HFFc6 (cell line): ENCODE measurements at regions not wholly inside any gene's neighbourhood (a gene's known extent, or its start where the extent isn't known, plus 50 kb on each side); places are given as distances from the start of the nearest gene placed in this dataset.

Experiments
- DNase-seq: peaks from one replicate; pipeline ENCODE4 v3.0.0-alpha.2; 2018
- H3K27ac Mint-ChIP-seq: 2 replicates; pipeline ENCODE4 v1.8.0; 2020; ENCODE audit warnings: mild to moderate bottlenecking, mixed read lengths
- H3K27me3 Mint-ChIP-seq: 2 replicates; pipeline ENCODE4 v1.8.0; 2021; ENCODE audit warnings: mild to moderate bottlenecking, moderate library complexity, mixed read lengths; ENCODE audit not compliant: insufficient read depth
- H3K36me3 Mint-ChIP-seq: 2 replicates; pipeline ENCODE4 v1.8.0; 2021; ENCODE audit warnings: low read depth, mixed read lengths
- H3K4me1 Mint-ChIP-seq: 2 replicates; pipeline ENCODE4 v1.8.0; 2020; ENCODE audit warnings: low read depth, mixed read lengths
- H3K4me3 Mint-ChIP-seq: 2 replicates; pipeline ENCODE4 v1.8.0; 2020; ENCODE audit warnings: mild to moderate bottlenecking, moderate library complexity, mixed read lengths
- H3K9me3 Mint-ChIP-seq: 2 replicates; pipeline ENCODE4 v1.8.0; 2020; ENCODE audit warnings: mild to moderate bottlenecking, mixed read lengths
- TF ChIP-seq, protein P1 (sequence below): fragments of 200-600 bp; sonication (generic); IDR thresholded peaks from 2 replicates; pipeline ENCODE4 v1.5.0; 2021; ENCODE audit warnings: antibody characterized with exemption, mild to moderate bottlenecking

DNA sequence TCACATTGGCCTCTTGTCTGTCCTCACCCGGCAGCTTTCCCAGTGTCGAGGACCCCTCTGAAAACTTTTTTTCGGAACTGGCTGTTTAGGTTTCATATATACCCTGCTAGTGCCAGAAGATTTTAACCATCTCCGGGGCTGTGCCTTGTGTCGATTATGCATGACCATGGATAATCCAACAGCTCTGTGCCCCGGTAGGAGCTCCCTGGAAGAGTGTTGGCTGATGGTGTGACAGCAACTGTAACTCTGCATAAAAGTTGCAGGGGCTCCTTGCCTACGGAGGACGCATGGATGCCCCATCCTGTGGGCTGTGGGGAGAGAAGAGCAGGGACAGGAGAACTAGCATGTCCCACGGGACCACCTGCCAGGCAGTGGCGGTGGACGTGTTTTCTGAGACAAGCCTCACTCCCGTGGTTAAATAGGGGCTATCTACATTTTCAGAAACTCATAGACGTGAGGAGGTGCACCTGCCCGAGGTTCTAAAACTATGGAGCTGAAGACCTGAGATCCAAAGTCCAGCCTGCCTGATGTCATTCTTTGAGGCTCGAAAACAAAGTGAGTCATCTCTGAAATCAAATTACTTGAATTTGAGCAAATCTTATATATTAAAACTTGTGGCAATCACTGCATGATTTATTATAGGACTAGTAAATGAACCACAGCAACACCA, 437.2 kb upstream of the HS6ST1 start:
- Mint-ChIP-seq H3K4me3 (no peak overlapping the region), H3K27ac (no peak overlapping the region), H3K4me1 (no peaks in the 10 kb centered on the region), H3K27me3 (peaks cover 13% of the 10 kb centered on the region), H3K9me3 (no peaks in the 10 kb centered on the region), H3K36me3 (no peaks in the 10 kb centered on the region)
- TF ChIP-seq, protein P1, sequence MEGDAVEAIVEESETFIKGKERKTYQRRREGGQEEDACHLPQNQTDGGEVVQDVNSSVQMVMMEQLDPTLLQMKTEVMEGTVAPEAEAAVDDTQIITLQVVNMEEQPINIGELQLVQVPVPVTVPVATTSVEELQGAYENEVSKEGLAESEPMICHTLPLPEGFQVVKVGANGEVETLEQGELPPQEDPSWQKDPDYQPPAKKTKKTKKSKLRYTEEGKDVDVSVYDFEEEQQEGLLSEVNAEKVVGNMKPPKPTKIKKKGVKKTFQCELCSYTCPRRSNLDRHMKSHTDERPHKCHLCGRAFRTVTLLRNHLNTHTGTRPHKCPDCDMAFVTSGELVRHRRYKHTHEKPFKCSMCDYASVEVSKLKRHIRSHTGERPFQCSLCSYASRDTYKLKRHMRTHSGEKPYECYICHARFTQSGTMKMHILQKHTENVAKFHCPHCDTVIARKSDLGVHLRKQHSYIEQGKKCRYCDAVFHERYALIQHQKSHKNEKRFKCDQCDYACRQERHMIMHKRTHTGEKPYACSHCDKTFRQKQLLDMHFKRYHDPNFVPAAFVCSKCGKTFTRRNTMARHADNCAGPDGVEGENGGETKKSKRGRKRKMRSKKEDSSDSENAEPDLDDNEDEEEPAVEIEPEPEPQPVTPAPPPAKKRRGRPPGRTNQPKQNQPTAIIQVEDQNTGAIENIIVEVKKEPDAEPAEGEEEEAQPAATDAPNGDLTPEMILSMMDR = no peak; the same call in none of the 2 replicates
- DNase-seq = no peak

DNA sequence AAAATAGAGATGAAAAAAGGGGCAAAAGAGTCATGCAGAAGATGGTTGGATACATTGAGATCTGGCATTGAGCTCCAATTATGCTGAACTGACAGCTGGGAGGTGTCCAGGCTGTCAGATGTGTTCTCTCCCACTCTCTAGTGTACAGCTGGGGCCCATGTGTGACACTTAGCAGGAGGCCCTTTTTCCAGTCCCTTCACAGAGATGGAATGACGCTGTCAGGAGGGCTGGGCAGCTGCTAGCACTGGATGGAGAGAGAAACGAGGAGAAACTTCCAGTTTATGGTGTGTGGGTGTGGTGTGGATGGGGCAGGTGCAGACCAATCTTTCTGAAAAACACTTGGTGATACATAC, 437.7 kb upstream of the HS6ST1 start:
- Mint-ChIP-seq H3K4me1 (no peaks in the 10 kb centered on the region), H3K27ac (no peak overlapping the region), H3K4me3 (no peak overlapping the region), H3K36me3 (no peaks in the 10 kb centered on the region), H3K9me3 (no peaks in the 10 kb centered on the region), H3K27me3 (peaks cover 13% of the 10 kb centered on the region)
- no peak for DNase-seq
- TF ChIP-seq, protein P1 = no peak

DNA sequence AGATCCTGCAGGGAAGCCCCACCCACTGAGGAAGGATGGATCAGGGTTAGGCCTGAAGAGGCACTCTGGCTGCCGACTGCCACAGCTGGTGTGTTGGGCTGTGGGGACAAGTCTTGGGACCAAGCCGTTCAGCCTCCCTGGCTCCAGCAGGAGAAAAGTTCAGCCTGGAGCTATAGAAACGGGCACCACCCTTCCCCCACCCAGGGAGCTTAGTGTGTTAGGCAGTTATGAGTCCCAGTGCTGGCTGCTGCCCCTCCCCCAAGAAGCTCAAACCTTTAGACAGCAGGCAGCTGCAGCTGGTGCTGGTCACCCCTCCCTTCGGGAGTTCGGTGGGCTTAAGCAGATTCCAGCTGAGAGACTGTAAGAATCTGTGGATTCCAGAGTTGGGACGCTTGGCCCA, 447.1 kb upstream of the HS6ST1 start:
- DNase-seq = no peak
- Mint-ChIP-seq H3K4me3 (no peak overlapping the region), H3K4me1 (no peaks in the 10 kb centered on the region), H3K36me3 (no peaks in the 10 kb centered on the region), H3K9me3 (peaks cover 22% of the 10 kb centered on the region), H3K27me3 (no peaks in the 10 kb centered on the region; the same call in 1 of the 2 replicates), H3K27ac (no peak overlapping the region)
- TF ChIP-seq, protein P1 = no peak

DNA sequence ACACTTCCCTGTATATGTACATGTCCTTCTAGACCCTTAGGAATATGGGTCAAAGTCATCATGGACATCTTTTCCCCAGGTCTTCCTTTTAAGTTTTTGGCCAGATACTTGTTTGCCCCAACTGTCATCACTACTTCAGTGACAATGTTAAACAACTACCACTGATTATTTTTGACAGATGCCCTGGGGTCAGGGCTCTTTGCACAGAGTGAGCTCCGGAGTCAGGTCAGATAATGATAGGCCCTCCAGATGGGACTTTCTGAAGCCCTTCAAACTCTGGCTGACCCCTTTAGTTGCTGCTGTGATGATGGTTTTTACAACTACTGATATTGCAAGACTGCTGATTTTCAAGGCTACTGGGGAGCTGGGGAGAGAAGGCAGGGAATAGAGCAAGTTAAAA, 449.4 kb upstream of the HS6ST1 start:
- H3K4me3 Mint-ChIP-seq = no peak overlapping the region
- peaks cover 17% of the 10 kb centered on the region for H3K9me3 Mint-ChIP-seq
- no peaks in the 10 kb centered on the region; the same call in 1 of the 2 replicates for H3K27me3 Mint-ChIP-seq
- no peak overlapping the region for H3K27ac Mint-ChIP-seq
- DNase-seq = no peak
- no peaks in the 10 kb centered on the region for H3K36me3 Mint-ChIP-seq
- TF ChIP-seq, protein P1 = no peak
- no peaks in the 10 kb centered on the region for H3K4me1 Mint-ChIP-seq

DNA sequence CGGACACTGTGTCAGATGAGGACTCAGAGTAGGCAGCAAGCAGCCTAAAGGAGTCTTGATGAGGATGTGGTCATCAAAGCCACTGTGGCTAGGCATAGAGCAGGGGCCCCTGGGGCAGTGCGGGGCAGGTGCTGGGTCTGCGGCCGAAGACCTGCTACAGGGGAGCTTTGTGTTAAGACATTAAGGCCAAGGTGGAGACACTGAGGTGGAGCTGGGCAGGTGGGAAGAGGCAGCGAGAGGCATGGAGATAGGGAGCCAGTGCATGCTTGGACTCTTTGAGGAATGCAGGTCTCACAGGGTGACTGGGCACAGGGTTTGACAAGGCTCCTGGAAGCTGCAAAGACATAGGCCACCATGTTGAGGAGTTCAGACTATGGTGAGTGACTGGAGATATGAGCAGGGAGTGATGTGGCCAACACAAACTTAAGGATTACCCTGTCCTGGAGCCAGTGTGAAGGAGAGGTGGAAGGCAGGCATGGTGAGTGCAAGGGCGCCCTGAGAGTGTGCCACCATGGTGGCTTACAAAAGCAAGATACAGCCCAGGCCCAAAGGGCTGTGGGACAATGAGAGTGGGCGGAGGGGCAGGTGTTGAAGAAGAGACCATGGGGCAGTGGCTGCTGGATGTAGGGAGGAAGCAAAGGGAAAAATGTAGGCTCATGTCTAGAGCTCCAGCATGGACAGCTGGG, 450.9 kb upstream of the HS6ST1 start:
- Mint-ChIP-seq H3K27ac (no peak overlapping the region), H3K36me3 (no peaks in the 10 kb centered on the region), H3K4me3 (no peak overlapping the region), H3K9me3 (peaks cover 10% of the 10 kb centered on the region; the same call in 1 of the 2 replicates), H3K4me1 (no peaks in the 10 kb centered on the region), H3K27me3 (no peaks in the 10 kb centered on the region; the same call in 1 of the 2 replicates)
- no peak for DNase-seq
- TF ChIP-seq, protein P1 = no peak
